NCI-H2081 (cell line): ENCODE measurements at regions not wholly inside any gene's neighbourhood (a gene's known extent, or its start where the extent isn't known, plus 50 kb on each side); places are given as distances from the start of the nearest gene placed in this dataset.

ENCODE experiments used
- DNase-seq, 2 experiments: peaks; one replicate each; lab custom pipeline; 2025; lab: John Stamatoyannopoulos, UW

DNA sequence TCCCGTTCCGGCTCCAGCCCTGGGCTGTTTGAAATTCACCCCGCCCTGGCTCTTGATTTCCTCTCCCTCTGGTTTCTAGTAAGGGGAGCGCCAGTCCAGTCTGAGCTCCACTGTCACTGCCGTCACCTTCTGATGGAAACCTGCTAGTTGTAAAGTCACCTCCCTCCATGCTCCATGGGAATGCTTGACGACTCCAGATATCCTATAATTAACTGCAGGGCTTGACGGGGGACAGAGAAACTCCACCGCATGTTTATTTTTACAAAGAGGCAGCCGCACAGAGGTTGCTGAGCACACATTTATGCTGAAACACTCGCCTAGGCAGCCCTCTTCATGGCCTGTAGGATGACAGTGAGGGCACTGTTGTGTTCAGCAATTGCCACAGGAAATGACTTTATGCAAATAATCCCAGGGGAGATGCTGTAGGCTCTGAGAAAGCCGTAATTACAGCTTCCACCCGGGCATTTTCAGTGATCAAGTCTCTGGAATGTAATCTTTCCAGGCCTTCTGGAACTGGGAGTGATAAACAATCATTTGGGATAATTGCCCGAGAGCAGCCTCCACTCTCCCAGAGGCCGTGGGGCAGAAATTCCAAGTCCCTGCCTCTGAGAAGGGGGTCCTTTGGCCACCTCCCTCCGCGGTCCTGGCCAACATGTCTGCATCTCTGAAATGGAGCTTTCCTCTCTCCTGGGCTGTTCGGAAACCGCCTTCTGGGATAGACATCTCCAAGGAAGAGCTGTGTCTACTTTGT lies 300.5 kb downstream of the KLF6 start:
- DNase-seq = peak in 1 of 2 experiments; percentile 5

GRCh38 chr10:3482200-3482993 lies 302.6 kb downstream of the KLF6 start:
- DNase-seq = peak in 1 of 2 experiments; percentile 10

DNA sequence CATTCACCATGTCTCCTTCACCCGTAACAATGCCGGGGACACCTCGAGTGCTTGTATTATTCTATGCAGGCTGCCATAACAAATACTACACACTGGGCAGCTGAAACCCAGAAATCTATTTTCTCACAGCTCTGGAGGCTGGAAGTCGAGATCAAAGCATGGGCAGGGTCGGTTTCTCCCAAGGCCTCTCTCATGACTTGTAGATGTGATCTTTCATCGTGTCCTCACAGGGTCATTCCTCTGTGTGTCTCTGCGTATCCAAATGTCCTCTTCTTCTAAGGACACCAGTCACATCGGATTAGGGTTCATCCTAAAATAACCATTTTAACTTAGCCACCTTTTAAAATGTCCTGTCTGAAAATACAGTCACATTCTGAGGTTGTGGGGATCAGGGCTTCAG lies 303.5 kb downstream of the KLF6 start:
- no peak for DNase-seq

DNA sequence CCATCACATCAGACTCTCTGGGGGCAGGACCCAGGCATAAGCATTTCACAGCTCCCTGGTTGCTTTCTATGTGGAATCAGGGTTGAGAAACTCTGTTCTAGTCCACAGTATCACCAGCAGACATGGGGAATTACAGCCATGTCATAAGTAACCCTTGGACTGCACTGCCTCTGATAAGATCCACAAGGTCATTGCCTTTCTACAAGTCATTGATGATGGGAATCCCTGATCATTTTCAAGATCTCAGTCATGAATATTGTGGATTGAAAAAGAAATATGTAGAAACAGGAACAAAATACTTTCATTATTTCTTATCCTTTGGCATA lies 304.1 kb downstream of the KLF6 start:
- no peak for DNase-seq

- no peak for DNase-seq
These were observed 304.6 kb downstream of the KLF6 start for GRCh38 chr10:3480281-3480989.

DNA sequence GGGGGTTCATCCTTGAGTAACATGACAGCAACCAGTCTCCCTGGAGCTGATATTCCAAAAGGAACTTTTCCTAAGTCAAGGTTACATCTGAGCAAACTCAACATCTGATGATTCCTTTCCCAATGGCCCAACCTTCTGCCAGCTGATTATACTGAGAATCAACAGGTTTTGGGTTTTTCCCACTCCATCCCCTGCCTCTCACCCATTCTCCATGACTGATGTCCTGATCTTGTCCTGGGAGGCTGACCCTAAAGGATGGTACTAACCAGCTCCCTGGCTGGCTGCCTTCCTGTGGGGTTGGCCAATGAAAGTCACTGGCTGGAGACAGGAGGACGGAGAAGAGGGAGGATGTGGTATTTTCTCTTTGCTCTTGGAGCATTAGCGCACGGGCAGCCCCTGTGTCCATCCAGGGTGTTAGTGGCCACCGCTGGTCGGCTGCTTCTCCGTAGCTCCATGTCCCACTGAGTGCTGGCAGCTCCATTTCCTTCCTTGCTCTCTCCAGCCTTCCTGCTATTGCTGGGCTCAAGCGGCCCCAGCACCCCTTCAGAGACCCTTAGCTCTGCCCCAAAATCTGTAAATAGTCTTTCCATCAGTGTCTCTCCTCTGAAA lies 306.2 kb upstream of the PITRM1 start:
- DNase-seq = no peak

DNA sequence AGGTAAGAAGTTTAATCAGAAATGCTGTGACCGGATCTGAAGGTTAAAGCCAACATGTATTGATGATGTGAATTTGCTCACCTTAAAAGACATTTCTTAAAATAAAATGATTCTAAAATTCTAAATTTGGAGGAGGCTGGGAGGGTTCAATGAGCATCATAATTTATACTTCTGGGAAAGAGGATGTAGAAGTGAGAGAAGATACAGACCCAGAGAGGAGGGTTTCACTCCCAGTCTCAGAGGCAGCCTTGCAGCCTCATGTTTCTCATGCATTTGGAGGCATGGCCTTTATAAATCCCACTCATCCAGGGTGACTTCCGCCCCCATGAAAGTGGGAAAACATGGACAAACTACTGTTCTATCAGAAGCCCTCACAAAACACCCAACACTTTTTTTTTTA lies 305.6 kb upstream of the PITRM1 start:
- DNase-seq = no peak

DNA sequence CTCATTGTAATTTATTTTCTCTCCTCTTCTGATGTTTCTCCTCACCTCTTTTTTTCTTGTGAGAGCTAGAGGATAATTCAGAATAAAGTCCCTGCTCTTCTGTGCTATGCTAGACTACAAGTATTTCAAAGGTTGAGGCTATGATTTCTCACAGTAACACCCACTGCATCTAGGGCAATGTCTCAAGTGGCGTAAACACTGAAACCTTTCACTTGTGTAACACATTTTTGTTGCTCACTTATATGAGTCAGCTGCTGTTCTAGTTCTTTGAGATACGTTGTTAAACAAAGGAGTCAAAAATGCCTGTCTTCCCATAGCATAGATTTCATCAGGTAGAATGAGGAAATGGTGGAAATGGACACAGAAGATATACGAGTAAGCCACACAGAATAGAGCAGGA lies 305.1 kb upstream of the PITRM1 start:
- DNase-seq = no peak

DNA sequence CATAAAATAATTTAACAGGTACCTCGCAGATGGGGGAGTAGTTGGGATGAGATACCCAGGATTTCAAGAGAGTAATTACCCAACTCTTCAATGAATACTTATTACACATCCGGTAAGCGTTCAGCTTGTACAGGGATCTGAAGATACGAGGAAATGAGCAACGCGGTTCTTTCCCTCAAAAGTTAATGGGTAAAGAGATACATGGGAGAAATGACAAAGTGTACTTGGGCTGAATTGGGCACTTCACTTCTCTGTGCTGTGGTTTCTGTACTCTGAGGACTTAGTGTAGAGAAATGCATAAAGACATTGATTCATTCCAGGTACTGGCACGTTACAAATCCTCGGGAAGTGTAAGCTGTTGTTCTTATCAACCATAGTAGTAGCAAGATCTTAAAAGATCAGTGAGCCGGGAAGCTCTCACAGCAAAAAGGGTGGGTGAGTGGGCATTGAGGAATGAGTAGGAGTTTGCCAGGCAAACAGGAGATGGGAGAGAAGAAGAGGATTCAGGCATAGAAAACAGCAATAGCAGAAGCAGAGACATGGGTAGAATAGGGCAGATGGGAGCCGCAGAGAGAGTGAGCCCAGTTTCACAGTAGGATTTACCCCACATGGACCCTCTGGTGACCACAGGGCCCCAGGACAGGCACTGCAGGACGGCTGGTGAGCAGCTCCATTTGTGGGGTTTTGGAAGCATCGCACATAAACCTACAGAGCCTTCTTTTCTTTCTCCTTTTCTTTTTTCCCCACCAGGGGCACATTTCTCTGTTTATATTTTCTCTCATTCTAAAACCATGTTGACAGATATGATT lies 304.3 kb upstream of the PITRM1 start:
- DNase-seq = no peak

DNA sequence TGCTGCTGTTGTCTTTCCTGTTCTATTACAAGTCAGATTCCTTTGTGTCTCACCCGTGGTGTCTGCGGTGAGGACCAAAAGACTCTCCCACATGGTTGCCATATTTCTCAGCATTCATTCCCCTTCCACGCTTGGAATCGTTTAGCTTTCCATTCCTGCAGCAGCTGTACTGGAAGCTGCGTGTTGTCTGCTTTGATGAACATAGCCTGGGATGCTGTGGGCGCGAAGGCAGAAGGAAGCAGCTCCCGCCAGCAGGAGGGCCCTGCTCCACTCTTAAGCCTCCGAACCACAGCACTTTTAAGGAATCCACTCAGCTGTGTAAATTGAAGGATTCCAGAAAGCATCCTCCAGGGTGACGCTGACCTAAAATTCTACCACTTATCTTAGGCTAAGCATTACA lies 303.6 kb upstream of the PITRM1 start:
- DNase-seq = no peak

GRCh38 chr10:3475367-3475766 lies 302.8 kb upstream of the PITRM1 start:
- no peak for DNase-seq

GRCh38 chr10:3474266-3474665 lies 301.7 kb upstream of the PITRM1 start:
- no peak for DNase-seq

DNA sequence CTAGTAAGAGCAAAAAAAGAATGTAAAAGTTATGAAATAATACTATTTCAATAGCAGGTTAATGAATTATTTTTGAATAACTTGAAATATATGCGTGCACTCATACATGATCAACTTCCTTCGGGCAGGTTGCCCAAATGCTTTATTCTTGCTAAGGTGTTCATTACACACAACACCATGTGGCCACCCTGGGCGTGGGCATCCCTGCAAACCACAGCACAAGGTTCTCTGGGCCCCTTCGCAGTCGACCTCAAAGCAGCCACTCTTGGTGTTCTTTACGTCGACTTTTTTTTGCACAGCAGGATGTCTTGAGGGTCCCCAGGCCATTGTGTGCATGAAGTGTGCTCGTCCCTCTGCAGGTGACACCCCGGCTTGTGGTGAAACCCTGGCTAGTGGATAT lies 300.7 kb upstream of the PITRM1 start:
- no peak for DNase-seq

GRCh38 chr10:3472287-3473051 lies 299.9 kb upstream of the PITRM1 start:
- DNase-seq = no peak

DNA sequence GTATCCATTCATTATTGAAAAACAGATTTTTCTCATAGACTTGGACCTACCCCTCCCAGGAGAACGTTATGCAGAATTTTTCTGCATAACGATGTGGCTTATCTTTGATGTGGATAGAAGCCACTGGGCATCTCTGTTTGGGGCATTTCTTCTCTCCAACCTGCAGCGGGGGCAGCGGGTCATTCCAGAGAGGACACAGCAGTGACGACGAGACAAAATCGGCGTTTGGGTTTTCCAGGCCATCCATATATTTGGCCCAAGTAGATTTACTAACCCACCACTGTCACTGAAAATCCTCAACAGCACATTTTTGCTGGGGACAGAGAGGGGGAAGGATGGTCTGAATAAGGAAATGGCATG lies 299.3 kb upstream of the PITRM1 start:
- no peak for DNase-seq

- no peak for DNase-seq
These were observed 298.9 kb upstream of the PITRM1 start for GRCh38 chr10:3471472-3471871.

GRCh38 chr10:3470191-3470590 lies 297.6 kb upstream of the PITRM1 start:
- DNase-seq = no peak

- DNase-seq = no peak
These were observed 297.0 kb upstream of the PITRM1 start for GRCh38 chr10:3469639-3470020.

DNA sequence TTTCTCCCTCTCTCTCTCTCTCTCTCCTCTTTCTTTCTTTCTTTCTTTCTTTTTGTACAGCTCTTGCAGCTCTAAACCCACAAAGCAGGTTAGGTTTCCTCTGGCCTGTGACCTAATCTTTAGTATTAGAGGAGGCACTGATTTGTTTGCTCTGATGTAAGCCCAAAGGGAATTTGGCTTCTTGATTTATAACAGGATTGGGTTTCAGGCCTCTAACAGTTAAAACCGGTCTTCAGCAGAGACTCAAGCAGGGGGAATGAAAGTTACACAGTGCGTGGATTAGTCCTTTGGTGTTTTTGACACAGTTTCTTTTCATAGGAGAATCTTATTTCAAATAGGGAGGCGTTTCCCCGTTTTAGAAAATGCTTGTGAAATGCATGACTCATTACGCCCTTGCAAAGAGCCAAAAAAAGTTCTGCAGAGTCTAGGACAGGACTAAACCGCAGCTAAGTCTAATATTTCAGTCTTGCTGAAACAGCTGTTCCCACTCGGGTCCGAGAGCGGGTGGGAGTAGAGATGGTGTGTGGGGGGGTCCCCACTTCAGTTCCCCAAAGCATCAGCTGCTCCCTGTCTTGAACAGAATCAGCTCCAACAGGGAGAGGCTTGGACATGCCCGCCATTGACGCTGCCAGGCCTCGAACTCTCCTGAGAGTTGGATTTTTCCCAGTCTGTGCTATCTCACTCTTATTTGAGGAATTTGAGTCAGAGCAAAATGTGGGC lies 296.5 kb upstream of the PITRM1 start:
- DNase-seq = no peak
